Keratinocyte (primary cell): ENCODE measurements at regions not wholly inside any gene's neighbourhood (a gene's known extent, or its start where the extent isn't known, plus 50 kb on each side); places are given as distances from the start of the nearest gene placed in this dataset.

Source experiments
- DNase-seq: peaks from one replicate; pipeline ENCODE4 v3.0.0-alpha.2; 2011; ENCODE audit warnings: low read depth, missing footprints, low spot score
- FAIRE-seq: peaks from 2 replicates; lab custom pipeline; 2011; peaks lifted over from hg19 to GRCh38; lab: Jason Lieb, UNC
- H2AFZ ChIP-seq: 2 replicates; pipeline ENCODE4 v1.6.0; 2012; ENCODE audit warnings: low read length, control low read depth, inconsistent platforms; ENCODE audit not compliant: control insufficient read depth
- H3K27ac ChIP-seq: 2 replicates; pipeline ENCODE4 v1.5.1; 2011; ENCODE audit warnings: low read length; ENCODE audit not compliant: control insufficient read depth, insufficient read depth
- H3K27me3 ChIP-seq: 3 replicates; pipeline ENCODE4 v1.6.0; 2011; ENCODE audit warnings: low read length; ENCODE audit not compliant: control insufficient read depth, insufficient read depth; ENCODE audit errors: extremely low read depth
- H3K36me3 ChIP-seq, 2 experiments: 2 replicates in 1 of 2; 3 replicates in 1 of 2; pipeline ENCODE4 v1.5.1; 2011; ENCODE audit warnings: low read length in 2 of 2, mild to moderate bottlenecking in 1 of 2; ENCODE audit not compliant: control insufficient read depth in 2 of 2, insufficient read depth in 2 of 2; ENCODE audit errors: extremely low read depth in 1 of 2
- H3K4me1 ChIP-seq: 3 replicates; pipeline ENCODE4 v1.5.1; 2011; ENCODE audit warnings: low read length; ENCODE audit not compliant: control insufficient read depth, insufficient read depth; ENCODE audit errors: extremely low read depth
- H3K4me2 ChIP-seq: 3 replicates; pipeline ENCODE4 v1.6.0; 2011; ENCODE audit warnings: low read depth, low read length; ENCODE audit not compliant: control insufficient read depth, insufficient read depth; ENCODE audit errors: extremely low read depth
- H3K4me3 ChIP-seq, 3 experiments: fragments of 200-600 bp in 1 of 3; sonication (generic) in 1 of 3; 2 replicates in 2 of 3; 3 replicates in 1 of 3; pipeline ENCODE4 v1.5.1; 2011 to 2016; ENCODE audit warnings: low read length in 3 of 3, mild to moderate bottlenecking in 3 of 3, control low read depth in 2 of 3, inconsistent platforms in 1 of 3, low read depth in 1 of 3, mixed read lengths in 1 of 3, mixed run types in 1 of 3, moderate library complexity in 1 of 3; ENCODE audit not compliant: control insufficient read depth in 2 of 3, insufficient read depth in 2 of 3; ENCODE audit errors: extremely low read depth in 1 of 3
- H3K79me2 ChIP-seq: 2 replicates; pipeline ENCODE4 v1.6.0; 2012; ENCODE audit warnings: low read length; ENCODE audit not compliant: control insufficient read depth, insufficient read depth
- H3K9ac ChIP-seq: 3 replicates; pipeline ENCODE4 v1.6.0; 2011; ENCODE audit warnings: low read length; ENCODE audit not compliant: control insufficient read depth, insufficient read depth; ENCODE audit errors: extremely low read depth
- H3K9me1 ChIP-seq: 3 replicates; pipeline ENCODE4 v1.6.0; 2011; ENCODE audit warnings: low read length; ENCODE audit not compliant: control insufficient read depth, insufficient read depth; ENCODE audit errors: extremely low read depth
- H3K9me3 ChIP-seq: 2 replicates; pipeline ENCODE4 v1.5.1; 2012; ENCODE audit warnings: low read depth, low read length; ENCODE audit not compliant: control insufficient read depth
- H4K20me1 ChIP-seq: 3 replicates; pipeline ENCODE4 v1.6.0; 2011; ENCODE audit warnings: low read length; ENCODE audit not compliant: control insufficient read depth, insufficient read depth; ENCODE audit errors: extremely low read depth
- CTCF ChIP-seq, 3 experiments: IDR thresholded peaks in 1 of 3; conservative IDR thresholded peaks in 1 of 3; optimal IDR thresholded peaks in 1 of 3; 2 replicates in 2 of 3; 3 replicates in 1 of 3; pipeline versions ENCODE3 to v1.5.1; 2011; ENCODE audit warnings: low read length in 3 of 3, mild to moderate bottlenecking in 3 of 3, moderate library complexity in 2 of 3, control low read depth in 1 of 3, inconsistent platforms in 1 of 3; ENCODE audit not compliant: insufficient read depth in 2 of 3; ENCODE audit errors: extremely low read depth in 1 of 3
- EZH2 ChIP-seq: IDR thresholded peaks from one replicate; pipeline ENCODE4 v1.6.1; 2012; ENCODE audit warnings: inconsistent platforms, mild to moderate bottlenecking, low read length, moderate library complexity
- dilution Hi-C: fragments of 300-500 bp; cut with MboI; formaldehyde crosslinking; loops from one replicate; pipeline ENCODE4 v1.7.0; 2020; ENCODE audit warnings: low sequenced_read_pairs; ENCODE audit not compliant: extremely low pct_ligation_motif_present

- Histone ChIP-seq H3K27me3 (peaks cover 3% of the 10 kb centered on the region), H3K4me2 (no peak overlapping the region), H3K9me3 (no peaks in the 10 kb centered on the region), H3K4me3 (no peak overlapping the region), H2AFZ (no peak overlapping the region), H4K20me1 (no peaks in the 10 kb centered on the region), H3K4me1 (peaks cover 17% of the 10 kb centered on the region), H3K9ac (no peak overlapping the region), H3K9me1 (no peaks in the 10 kb centered on the region), H3K27ac (no peak overlapping the region), H3K79me2 (no peaks in the 10 kb centered on the region), H3K36me3 (no peaks in the 10 kb centered on the region)
- DNase-seq (no peak), FAIRE-seq (no peak)
- dilution Hi-C loops, result no loop called here
- TF ChIP-seq CTCF (optimal IDR thresholded peaks at IDR 0.05 in 1 of 3, IDR thresholded peaks at IDR 0.05 in 1 of 3, conservative IDR thresholded peaks at IDR 0.05 in 1 of 3; ENCODE audit: extremely low read depth in 1 of 3, insufficient read depth in 2 of 3, low read length in 3 of 3), result no peak
Observed at GRCh38 chr18:46415532-46416252, 241.3 kb downstream of the LOXHD1 start.

- dilution Hi-C loops, result no loop called here
- Histone ChIP-seq H3K9me1 (no peaks in the 10 kb centered on the region), H3K4me2 (no peak overlapping the region), H3K27me3 (peaks cover 3% of the 10 kb centered on the region), H3K9me3 (no peaks in the 10 kb centered on the region), H3K4me1 (peaks cover 17% of the 10 kb centered on the region), H3K4me3 (no peak overlapping the region), H3K27ac (no peak overlapping the region), H3K36me3 (no peaks in the 10 kb centered on the region), H3K79me2 (no peaks in the 10 kb centered on the region), H4K20me1 (no peaks in the 10 kb centered on the region), H2AFZ (no peak overlapping the region), H3K9ac (no peak overlapping the region)
- no peak for TF ChIP-seq EZH2
- TF ChIP-seq CTCF (optimal IDR thresholded peaks at IDR 0.05 in 1 of 3, IDR thresholded peaks at IDR 0.05 in 1 of 3, conservative IDR thresholded peaks at IDR 0.05 in 1 of 3; ENCODE audit: extremely low read depth in 1 of 3, insufficient read depth in 2 of 3, low read length in 3 of 3), result no peak
- DNase-seq, result no peak
- no peak for FAIRE-seq
Observed at GRCh38 chr18:46416706-46417638, 240.0 kb downstream of the LOXHD1 start.
